ENCODE measurements at regions not wholly inside any gene's neighbourhood (a gene's known extent, or its start where the extent isn't known, plus 50 kb on each side); places are given as distances from the start of the nearest gene placed in this dataset.

DNA sequence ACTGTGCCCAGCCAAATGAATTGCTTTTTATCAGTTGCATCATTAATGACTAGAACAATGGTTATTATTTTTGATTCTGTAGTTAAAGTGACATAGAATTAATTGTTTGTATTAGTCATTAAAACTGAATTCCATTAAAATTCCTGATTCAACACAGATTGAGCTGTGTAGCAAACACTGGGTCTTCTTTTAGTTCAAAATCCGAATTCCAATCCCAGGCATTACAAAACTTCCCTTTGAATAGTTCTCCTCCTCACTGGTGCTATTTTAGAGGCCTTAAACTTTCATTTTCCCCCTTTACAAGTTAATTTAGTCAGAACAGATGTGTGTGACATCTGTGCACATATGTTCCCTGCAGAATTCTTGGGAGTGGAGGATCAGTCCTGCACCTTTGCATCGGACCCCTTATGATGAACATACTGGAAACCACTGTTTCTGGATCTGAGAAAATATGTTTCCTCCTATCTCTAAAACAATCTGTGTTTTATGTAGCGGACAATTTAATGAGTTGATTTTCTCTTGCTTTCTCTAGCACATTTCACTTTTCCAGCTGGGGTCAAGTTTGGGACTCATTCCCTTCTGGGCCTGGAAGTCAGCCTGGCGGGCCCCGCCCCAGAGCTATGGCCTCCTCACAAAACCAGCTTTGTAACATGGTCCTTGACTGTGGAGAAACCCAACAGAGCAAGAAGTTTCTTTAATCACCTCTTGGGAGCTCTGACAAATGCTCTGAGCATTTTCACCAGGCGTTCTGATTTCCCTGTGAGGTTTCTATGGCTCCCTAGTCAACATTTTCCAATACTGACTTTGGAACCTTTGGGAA lies 87.9 kb upstream of the MAMDC2 start:
- Mint-ChIP-seq H3K27ac (no peak overlapping the region), H3K4me1 (no peaks in the 10 kb centered on the region), H3K27me3 (peaks cover 28% of the 10 kb centered on the region), H3K9me3 (ENCODE audit: insufficient read depth) (no peaks in the 10 kb centered on the region), H3K4me3 (no peak overlapping the region)
- no peak overlapping the region for H3K4me3 ChIP-seq (ENCODE audit: control extremely low read depth in 1 of 5, extremely low read depth in 1 of 5, insufficient read depth in 1 of 5, low read depth in 2 of 5, low read length in 4 of 5)
- H3K27me3 ChIP-seq (replicated peaks in 1 of 4; ENCODE audit: control extremely low read depth in 1 of 4, control insufficient read depth in 3 of 4, insufficient read depth in 4 of 4, low read length in 3 of 4): peaks cover 0 to 3% (median 0%) of the 10 kb centered on the region in 4 experiments
- no peak for DNase-seq
- no peak overlapping the region for H3K27ac ChIP-seq (ENCODE audit: low read length in 2 of 2)
- CTCF ChIA-PET: no interaction called here
- no peak overlapping the region for H3K4me2 ChIP-seq (replicated peaks; ENCODE audit: low read depth, low read length, poor library complexity, severe bottlenecking)
- POLR2A ChIA-PET: no interaction called here
- ATAC-seq (ENCODE audit: low read depth): no peak
- H3K9me3 ChIP-seq (ENCODE audit: control extremely low read depth in 1 of 3, control insufficient read depth in 2 of 3, insufficient read depth in 1 of 3, low read length in 2 of 3): no peaks in the 10 kb centered on the region
- intact Hi-C loops (cut with micrococcal nuclease): no loop called here
- TF ChIP-seq EZH2 (IDR thresholded peaks at IDR 0.05; ENCODE audit: borderline replicate concordance, insufficient read depth, low read depth, low read length, poor library complexity, severe bottlenecking): no peak
- TF ChIP-seq, protein P1, sequence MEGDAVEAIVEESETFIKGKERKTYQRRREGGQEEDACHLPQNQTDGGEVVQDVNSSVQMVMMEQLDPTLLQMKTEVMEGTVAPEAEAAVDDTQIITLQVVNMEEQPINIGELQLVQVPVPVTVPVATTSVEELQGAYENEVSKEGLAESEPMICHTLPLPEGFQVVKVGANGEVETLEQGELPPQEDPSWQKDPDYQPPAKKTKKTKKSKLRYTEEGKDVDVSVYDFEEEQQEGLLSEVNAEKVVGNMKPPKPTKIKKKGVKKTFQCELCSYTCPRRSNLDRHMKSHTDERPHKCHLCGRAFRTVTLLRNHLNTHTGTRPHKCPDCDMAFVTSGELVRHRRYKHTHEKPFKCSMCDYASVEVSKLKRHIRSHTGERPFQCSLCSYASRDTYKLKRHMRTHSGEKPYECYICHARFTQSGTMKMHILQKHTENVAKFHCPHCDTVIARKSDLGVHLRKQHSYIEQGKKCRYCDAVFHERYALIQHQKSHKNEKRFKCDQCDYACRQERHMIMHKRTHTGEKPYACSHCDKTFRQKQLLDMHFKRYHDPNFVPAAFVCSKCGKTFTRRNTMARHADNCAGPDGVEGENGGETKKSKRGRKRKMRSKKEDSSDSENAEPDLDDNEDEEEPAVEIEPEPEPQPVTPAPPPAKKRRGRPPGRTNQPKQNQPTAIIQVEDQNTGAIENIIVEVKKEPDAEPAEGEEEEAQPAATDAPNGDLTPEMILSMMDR (IDR thresholded peaks at IDR 0.05): no peak
- H4K20me1 ChIP-seq (ENCODE audit: control insufficient read depth, insufficient read depth, low read length, poor library complexity, severe bottlenecking): no peaks in the 10 kb centered on the region
- no peaks in the 10 kb centered on the region for H3K4me1 ChIP-seq (ENCODE audit: control insufficient read depth in 2 of 2, insufficient read depth in 2 of 2, low read length in 2 of 2)
- no peaks in the 10 kb centered on the region for H3K79me2 ChIP-seq (ENCODE audit: control insufficient read depth, insufficient read depth, low read length)
- no peak overlapping the region for H2AFZ ChIP-seq (ENCODE audit: insufficient read depth, low read depth, low read length, poor library complexity, severe bottlenecking)
- H3K9ac ChIP-seq (ENCODE audit: low read length): no peak overlapping the region
- 54% methylated on average over 2 of the region's 6 CpGs for WGBS (ENCODE audit: insufficient coverage)
- H3K36me3 ChIP-seq (replicated peaks in 1 of 2; ENCODE audit: control extremely low read depth in 1 of 2, control insufficient read depth in 1 of 2, extremely low read depth in 1 of 2, insufficient read depth in 2 of 2, low read length in 1 of 2): no peaks in the 10 kb centered on the region

DNA sequence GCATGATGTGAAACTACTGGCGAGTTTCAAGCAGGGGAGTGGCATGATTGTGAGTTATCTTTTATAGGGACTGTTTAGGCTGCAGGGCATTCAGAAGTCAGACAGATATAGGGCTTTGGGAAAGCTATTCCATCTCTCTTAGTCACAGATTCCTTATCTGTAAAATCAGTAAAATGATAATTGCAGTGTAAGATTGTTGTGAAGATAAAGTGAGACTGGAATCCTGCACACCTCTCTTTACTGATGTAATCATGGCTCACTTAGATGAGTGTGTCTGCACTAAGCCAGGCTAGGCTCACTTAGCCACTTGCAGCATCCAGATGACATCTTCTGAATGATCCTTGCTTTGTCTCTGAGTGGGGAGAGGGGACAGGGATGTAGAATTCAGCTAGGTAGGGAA lies 81.8 kb upstream of the MAMDC2 start:
- no peaks in the 10 kb centered on the region for H3K79me2 ChIP-seq (ENCODE audit: control insufficient read depth, insufficient read depth, low read length)
- POLR2A ChIA-PET: no interaction called here
- no peaks in the 10 kb centered on the region for H4K20me1 ChIP-seq (ENCODE audit: control insufficient read depth, insufficient read depth, low read length, poor library complexity, severe bottlenecking)
- H3K4me2 ChIP-seq (replicated peaks; ENCODE audit: low read depth, low read length, poor library complexity, severe bottlenecking): no peak overlapping the region
- peaks cover 0 to 3% (median 0%) of the 10 kb centered on the region in 4 experiments for H3K27me3 ChIP-seq (replicated peaks in 1 of 4; ENCODE audit: control extremely low read depth in 1 of 4, control insufficient read depth in 3 of 4, insufficient read depth in 4 of 4, low read length in 3 of 4)
- DNase-seq (no peak), ATAC-seq (ENCODE audit: low read depth) (no peak)
- no peaks in the 10 kb centered on the region for H3K9me3 ChIP-seq (ENCODE audit: control extremely low read depth in 1 of 3, control insufficient read depth in 2 of 3, insufficient read depth in 1 of 3, low read length in 2 of 3)
- Mint-ChIP-seq H3K27me3 (peaks cover 24% of the 10 kb centered on the region), H3K27ac (no peak overlapping the region), H3K4me1 (no peaks in the 10 kb centered on the region), H3K4me3 (no peak overlapping the region), H3K9me3 (ENCODE audit: insufficient read depth) (no peaks in the 10 kb centered on the region)
- no peaks in the 10 kb centered on the region for H3K36me3 ChIP-seq (replicated peaks in 1 of 2; ENCODE audit: control extremely low read depth in 1 of 2, control insufficient read depth in 1 of 2, extremely low read depth in 1 of 2, insufficient read depth in 2 of 2, low read length in 1 of 2)
- no peak overlapping the region for H3K27ac ChIP-seq (ENCODE audit: low read length in 2 of 2)
- CTCF ChIA-PET: interaction anchor here (1.4 kb wide), 2 partner anchors 10 to 641 kb away, joined by 3 to 5 read pairs; no protein-coding TSS in a partner anchor
- H3K9ac ChIP-seq (ENCODE audit: low read length): no peak overlapping the region
- no peak for TF ChIP-seq EZH2 (IDR thresholded peaks at IDR 0.05; ENCODE audit: borderline replicate concordance, insufficient read depth, low read depth, low read length, poor library complexity, severe bottlenecking)
- TF ChIP-seq, protein P1 (IDR thresholded peaks at IDR 0.05): no peak
- no CpG with 5 or more reads among the region's 1 CpG for WGBS (ENCODE audit: insufficient coverage)
- H2AFZ ChIP-seq (ENCODE audit: insufficient read depth, low read depth, low read length, poor library complexity, severe bottlenecking): no peak overlapping the region
- H3K4me1 ChIP-seq (ENCODE audit: control insufficient read depth in 2 of 2, insufficient read depth in 2 of 2, low read length in 2 of 2): no peaks in the 10 kb centered on the region
- intact Hi-C loops (cut with micrococcal nuclease): no loop called here
- H3K4me3 ChIP-seq (ENCODE audit: control extremely low read depth in 1 of 5, extremely low read depth in 1 of 5, insufficient read depth in 1 of 5, low read depth in 2 of 5, low read length in 4 of 5): no peak overlapping the region

Measured in B cell (primary cell).